ENCODE measurements at regions not wholly inside any gene's neighbourhood (a gene's known extent, or its start where the extent isn't known, plus 50 kb on each side); places are given as distances from the start of the nearest gene placed in this dataset.

DNA sequence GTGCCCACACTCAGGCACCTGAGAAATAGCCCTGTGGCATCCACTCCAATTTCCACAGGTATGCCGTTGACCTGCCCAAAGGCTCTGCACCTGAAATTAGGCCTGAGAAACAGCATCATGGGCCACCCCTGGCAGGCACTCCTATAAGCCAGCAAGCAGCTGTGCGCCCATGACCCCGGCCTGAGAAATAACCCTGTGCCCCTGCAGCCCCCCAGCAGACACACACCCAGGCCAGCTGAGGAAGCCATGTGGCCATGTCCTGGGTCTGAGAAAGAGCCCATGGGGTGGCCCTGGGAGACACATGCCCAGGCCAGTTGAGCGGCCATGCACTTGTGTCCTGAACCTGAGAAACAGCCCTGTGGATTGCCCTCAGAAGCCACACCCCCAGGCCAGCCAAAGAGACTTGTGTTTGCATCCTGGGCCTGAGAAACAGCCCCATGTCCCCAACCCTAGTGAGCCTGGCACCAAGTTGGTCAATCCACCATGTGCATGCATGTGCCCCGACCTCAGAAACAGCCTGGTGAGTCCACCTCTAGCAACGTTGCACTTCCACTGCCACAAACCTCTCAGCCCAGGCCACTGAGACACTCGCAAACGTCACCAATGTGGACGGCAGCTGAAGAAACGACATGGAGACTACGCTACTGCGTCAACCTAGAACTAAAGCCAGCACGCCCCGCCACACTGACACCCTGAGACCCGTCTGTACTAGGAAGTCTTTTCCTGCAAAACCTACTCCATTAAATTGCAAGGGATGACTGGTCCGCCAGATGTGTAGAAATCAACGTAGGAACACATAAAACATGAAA lies 411.9 kb downstream of the TMEM121 start:
- TF ChIP-seq, protein P1, sequence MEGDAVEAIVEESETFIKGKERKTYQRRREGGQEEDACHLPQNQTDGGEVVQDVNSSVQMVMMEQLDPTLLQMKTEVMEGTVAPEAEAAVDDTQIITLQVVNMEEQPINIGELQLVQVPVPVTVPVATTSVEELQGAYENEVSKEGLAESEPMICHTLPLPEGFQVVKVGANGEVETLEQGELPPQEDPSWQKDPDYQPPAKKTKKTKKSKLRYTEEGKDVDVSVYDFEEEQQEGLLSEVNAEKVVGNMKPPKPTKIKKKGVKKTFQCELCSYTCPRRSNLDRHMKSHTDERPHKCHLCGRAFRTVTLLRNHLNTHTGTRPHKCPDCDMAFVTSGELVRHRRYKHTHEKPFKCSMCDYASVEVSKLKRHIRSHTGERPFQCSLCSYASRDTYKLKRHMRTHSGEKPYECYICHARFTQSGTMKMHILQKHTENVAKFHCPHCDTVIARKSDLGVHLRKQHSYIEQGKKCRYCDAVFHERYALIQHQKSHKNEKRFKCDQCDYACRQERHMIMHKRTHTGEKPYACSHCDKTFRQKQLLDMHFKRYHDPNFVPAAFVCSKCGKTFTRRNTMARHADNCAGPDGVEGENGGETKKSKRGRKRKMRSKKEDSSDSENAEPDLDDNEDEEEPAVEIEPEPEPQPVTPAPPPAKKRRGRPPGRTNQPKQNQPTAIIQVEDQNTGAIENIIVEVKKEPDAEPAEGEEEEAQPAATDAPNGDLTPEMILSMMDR (IDR thresholded peaks at IDR 0.05), result no peak
- TF ChIP-seq ZFX (IDR thresholded peaks at IDR 0.05; ENCODE audit: borderline replicate concordance), result no peak

Measured in 22Rv1 (cell line).